22Rv1 (cell line): ENCODE measurements at regions not wholly inside any gene's neighbourhood (a gene's known extent, or its start where the extent isn't known, plus 50 kb on each side); places are given as distances from the start of the nearest gene placed in this dataset.

ENCODE experiments used
- CTCF ChIP-seq: fragments of 450-650 bp; IDR thresholded peaks from 2 replicates; pipeline ENCODE4 v1.5.1; 2017; ENCODE audit warnings: mild to moderate bottlenecking
- ZFX ChIP-seq: fragments of 450-650 bp; IDR thresholded peaks from 2 replicates; pipeline ENCODE4 v1.6.1; 2017; ENCODE audit warnings: antibody characterized with exemption, borderline replicate concordance

GRCh38 chr7:67512481-67512880, 515.8 kb downstream of the TYW1 start:
- TF ChIP-seq CTCF (no peak), ZFX (no peak)
